ENCODE measurements at regions not wholly inside any gene's neighbourhood (a gene's known extent, or its start where the extent isn't known, plus 50 kb on each side); places are given as distances from the start of the nearest gene placed in this dataset.

GRCh38 chr10:78574547-78574946 lies 494.2 kb upstream of the ZMIZ1 start:
- DNase-seq: no peak

- DNase-seq: no peak
These were observed 493.4 kb upstream of the ZMIZ1 start for GRCh38 chr10:78575400-78575799.

- DNase-seq: no peak
These were observed 492.5 kb upstream of the ZMIZ1 start for GRCh38 chr10:78576276-78576675.

- DNase-seq: peak; percentile 36 to 60
These were observed 491.1 kb upstream of the ZMIZ1 start for GRCh38 chr10:78577712-78578111.

- DNase-seq: no peak
These were observed 489.8 kb upstream of the ZMIZ1 start for GRCh38 chr10:78578929-78579328.

GRCh38 chr10:78579576-78579975 lies 489.2 kb upstream of the ZMIZ1 start:
- DNase-seq: no peak

GRCh38 chr10:78579995-78580394 lies 488.8 kb upstream of the ZMIZ1 start:
- DNase-seq: no peak

GRCh38 chr10:78581133-78581694 lies 487.6 kb upstream of the ZMIZ1 start:
- DNase-seq: no peak

- no peak for DNase-seq
These were observed 486.2 kb upstream of the ZMIZ1 start for GRCh38 chr10:78582540-78582939.

- DNase-seq: no peak
These were observed 484.5 kb upstream of the ZMIZ1 start for GRCh38 chr10:78584266-78584665.

GRCh38 chr10:78584681-78585080 lies 484.1 kb upstream of the ZMIZ1 start:
- no peak for DNase-seq

GRCh38 chr10:78585952-78586351 lies 482.8 kb upstream of the ZMIZ1 start:
- no peak for DNase-seq

GRCh38 chr10:78588194-78588811 lies 480.5 kb upstream of the ZMIZ1 start:
- DNase-seq: no peak

GRCh38 chr10:78589687-78590086 lies 479.1 kb upstream of the ZMIZ1 start:
- DNase-seq: no peak

- DNase-seq: no peak
These were observed 477.7 kb upstream of the ZMIZ1 start for GRCh38 chr10:78591066-78591465.

- no peak for DNase-seq
These were observed 474.1 kb upstream of the ZMIZ1 start for GRCh38 chr10:78594559-78595268.

GRCh38 chr10:78595269-78595619 lies 473.5 kb upstream of the ZMIZ1 start:
- DNase-seq: no peak

- DNase-seq: no peak
These were observed 472.2 kb upstream of the ZMIZ1 start for GRCh38 chr10:78596556-78596955.

GRCh38 chr10:78597796-78598555 lies 470.8 kb upstream of the ZMIZ1 start:
- DNase-seq: no peak

- no peak for DNase-seq
These were observed 469.5 kb upstream of the ZMIZ1 start for GRCh38 chr10:78599122-78599853.

GRCh38 chr10:78600121-78600665 lies 468.6 kb upstream of the ZMIZ1 start:
- DNase-seq: no peak

GRCh38 chr10:78600740-78601139 lies 468.0 kb upstream of the ZMIZ1 start:
- no peak for DNase-seq

Data from AML-193 (cell line).